Karpas-422 (cell line): ENCODE measurements at regions not wholly inside any gene's neighbourhood (a gene's known extent, or its start where the extent isn't known, plus 50 kb on each side); places are given as distances from the start of the nearest gene placed in this dataset.

Source experiments
- DNase-seq: peaks from one replicate; pipeline ENCODE4 v3.0.0-alpha.2; 2015
- H2AFZ ChIP-seq: fragments of 200-600 bp; sonication (generic); 2 replicates; pipeline ENCODE4 v1.6.1; 2014; ENCODE audit warnings: antibody characterized with exemption, low read length, mixed read lengths
- H3K27ac ChIP-seq: fragments of 200-600 bp; sonication (generic); 2 replicates; pipeline ENCODE4 v1.5.1; 2014; ENCODE audit warnings: mild to moderate bottlenecking, low read length, moderate library complexity
- H3K27me3 ChIP-seq: fragments of 200-600 bp; sonication (generic); 2 replicates; pipeline ENCODE4 v1.6.1; 2014; ENCODE audit warnings: low read length, mixed read lengths
- H3K36me3 ChIP-seq: fragments of 200-600 bp; sonication (generic); 2 replicates; pipeline ENCODE4 v1.6.1; 2014; ENCODE audit warnings: low read length, mixed read lengths; ENCODE audit not compliant: insufficient read depth
- H3K4me1 ChIP-seq: fragments of 200-600 bp; sonication (generic); 2 replicates; pipeline ENCODE4 v1.6.1; 2014; ENCODE audit warnings: mild to moderate bottlenecking, low read length, mixed read lengths
- H3K4me2 ChIP-seq: fragments of 200-600 bp; sonication (generic); 2 replicates; pipeline ENCODE4 v1.6.1; 2014; ENCODE audit warnings: low read length, low read depth, mild to moderate bottlenecking; ENCODE audit not compliant: poor library complexity, severe bottlenecking
- H3K4me3 ChIP-seq: fragments of 200-600 bp; sonication (generic); 2 replicates; pipeline ENCODE4 v1.5.1; 2014; ENCODE audit warnings: mild to moderate bottlenecking, antibody characterized with exemption, low read length, mixed read lengths
- H3K79me2 ChIP-seq: fragments of 200-600 bp; sonication (generic); 2 replicates; pipeline ENCODE4 v1.6.1; 2014; ENCODE audit warnings: mild to moderate bottlenecking, low read length, mixed read lengths
- H3K9ac ChIP-seq: fragments of 200-600 bp; sonication (generic); 2 replicates; pipeline ENCODE4 v1.6.0; 2014; ENCODE audit warnings: low read length
- H3K9me2 ChIP-seq: fragments of 200-600 bp; sonication (generic), shearing (Covaris generic); replicated peaks from 2 replicates; pipeline ENCODE4 v1.6.0; 2014; ENCODE audit warnings: mild to moderate bottlenecking, low read length, moderate library complexity; ENCODE audit not compliant: insufficient read depth
- H3K9me3 ChIP-seq: fragments of 300-700, 200-600 bp; sonication (generic); 2 replicates; pipeline ENCODE4 v1.6.1; 2014; ENCODE audit warnings: low read length, mixed read lengths
- H4K20me1 ChIP-seq: fragments of 200-600 bp; sonication (generic); 2 replicates; pipeline ENCODE4 v1.6.1; 2014; ENCODE audit warnings: mild to moderate bottlenecking, antibody characterized with exemption, low read length, low read depth; ENCODE audit not compliant: insufficient read depth

DNA sequence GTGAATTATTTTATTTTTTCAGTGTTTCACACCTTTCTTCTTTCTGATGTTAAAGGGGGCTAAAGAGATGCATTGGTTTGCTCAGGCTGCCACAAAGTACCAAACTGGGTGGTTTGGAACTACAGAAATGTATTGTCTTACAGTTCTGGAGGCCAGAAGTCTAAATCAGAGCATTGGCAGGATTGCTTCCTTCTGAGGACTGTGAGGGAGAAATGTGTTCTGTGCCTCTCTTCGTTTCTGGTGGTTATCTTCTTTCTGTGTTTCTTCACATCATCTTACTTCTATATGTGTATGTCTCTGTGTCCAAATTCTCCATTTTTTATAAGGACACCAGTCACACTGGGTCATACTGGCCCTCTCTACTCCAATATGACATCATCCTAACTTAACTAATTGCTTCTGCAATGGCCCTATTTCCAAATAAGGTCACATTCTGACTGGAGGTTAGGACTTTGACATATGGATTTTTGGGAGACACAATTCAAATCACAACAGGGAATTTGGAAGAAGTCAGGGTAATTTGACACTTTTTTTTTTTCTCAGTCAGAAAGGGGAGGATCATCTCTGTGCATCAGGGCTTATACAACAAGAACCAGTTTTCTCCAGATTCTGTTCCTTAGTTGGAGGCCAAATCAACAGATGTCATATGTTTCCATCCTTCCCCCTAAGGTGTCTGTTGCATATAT is 188.2 kb downstream of the KCNRG start:
- H3K9ac ChIP-seq = no peak overlapping the region
- H3K4me3 ChIP-seq = no peak overlapping the region
- H3K27ac ChIP-seq = no peak overlapping the region
- no peaks in the 10 kb centered on the region for H3K9me2 ChIP-seq
- H3K4me2 ChIP-seq = no peak overlapping the region
- no peak for DNase-seq
- no peaks in the 10 kb centered on the region for H3K9me3 ChIP-seq
- no peaks in the 10 kb centered on the region for H3K79me2 ChIP-seq
- no peaks in the 10 kb centered on the region for H3K27me3 ChIP-seq
- H3K4me1 ChIP-seq = peaks cover under 1% of the 10 kb centered on the region; the same call in 1 of the 2 replicates
- H2AFZ ChIP-seq = no peak overlapping the region
- H3K36me3 ChIP-seq = no peaks in the 10 kb centered on the region
- no peaks in the 10 kb centered on the region for H4K20me1 ChIP-seq

DNA sequence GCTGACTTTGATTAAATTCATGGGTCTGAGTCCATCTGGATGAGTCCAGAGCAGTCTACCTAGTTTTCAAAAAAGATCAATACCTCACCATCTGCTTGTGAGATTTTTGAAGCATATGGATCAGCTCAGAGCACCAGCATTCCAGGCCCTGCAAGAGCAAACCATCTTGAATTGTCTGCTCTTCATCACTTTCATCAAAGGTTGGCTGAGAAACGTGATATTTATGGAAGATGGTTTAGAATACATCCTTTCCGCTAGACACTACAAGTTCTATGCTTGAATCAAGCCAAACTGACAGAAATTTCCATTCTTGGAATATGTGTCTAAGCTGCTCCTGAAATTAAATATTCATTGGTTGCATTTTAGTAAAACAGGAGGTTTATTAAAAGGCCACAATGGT is 190.3 kb downstream of the KCNRG start:
- no peaks in the 10 kb centered on the region for H3K9me3 ChIP-seq
- no peak overlapping the region for H3K4me3 ChIP-seq
- no peak overlapping the region for H3K4me2 ChIP-seq
- no peak for DNase-seq
- H3K27ac ChIP-seq = no peak overlapping the region
- peaks cover 16% of the 10 kb centered on the region for H3K4me1 ChIP-seq
- no peaks in the 10 kb centered on the region for H4K20me1 ChIP-seq
- no peaks in the 10 kb centered on the region for H3K36me3 ChIP-seq
- no peaks in the 10 kb centered on the region for H3K79me2 ChIP-seq
- no peak overlapping the region for H2AFZ ChIP-seq
- H3K9ac ChIP-seq = no peak overlapping the region
- H3K9me2 ChIP-seq = no peaks in the 10 kb centered on the region
- no peaks in the 10 kb centered on the region for H3K27me3 ChIP-seq

DNA sequence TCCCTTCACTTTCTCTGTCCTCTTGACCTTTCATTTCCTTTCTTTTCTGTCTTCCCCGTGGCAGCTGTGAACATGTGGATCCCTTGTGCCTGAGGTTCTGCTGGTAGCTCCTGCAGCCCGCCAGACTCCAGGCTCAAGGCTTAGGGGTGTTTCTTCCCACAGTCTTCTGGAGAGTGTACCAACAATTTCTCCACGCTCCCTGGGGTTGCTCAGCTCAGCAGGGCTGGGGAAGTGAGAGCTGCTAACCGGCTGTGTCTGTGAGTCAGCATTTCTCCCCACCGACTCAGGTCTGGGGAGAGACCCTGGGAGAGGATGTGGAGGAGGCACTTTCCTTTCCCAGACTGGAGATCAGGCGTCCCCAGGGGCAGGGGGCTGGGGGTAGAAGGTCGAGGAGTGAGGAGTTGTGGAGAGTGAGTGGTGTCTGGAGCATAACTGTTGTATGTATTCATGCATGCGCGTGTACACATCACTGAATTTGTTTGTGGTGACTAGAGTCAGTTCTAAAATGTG is 193.6 kb downstream of the KCNRG start:
- peak overlapping the region; percentile 70; the same call in 1 of the 2 replicates for H2AFZ ChIP-seq
- H3K36me3 ChIP-seq = peaks cover 10% of the 10 kb centered on the region; the same call in 1 of the 2 replicates
- H3K9me3 ChIP-seq = peaks cover 9% of the 10 kb centered on the region
- peak overlapping the region; percentile 64 for H3K9ac ChIP-seq
- no peaks in the 10 kb centered on the region for H3K9me2 ChIP-seq
- H3K79me2 ChIP-seq = no peaks in the 10 kb centered on the region
- H4K20me1 ChIP-seq = no peaks in the 10 kb centered on the region
- H3K4me2 ChIP-seq = peak overlapping the region; percentile 66
- peak overlapping the region; percentile 3; the same call in 1 of the 2 replicates for H3K27ac ChIP-seq
- peak; percentile 68 for DNase-seq
- peak overlapping the region; percentile 50 for H3K4me3 ChIP-seq
- peaks cover 16% of the 10 kb centered on the region for H3K4me1 ChIP-seq
- no peaks in the 10 kb centered on the region for H3K27me3 ChIP-seq

DNA sequence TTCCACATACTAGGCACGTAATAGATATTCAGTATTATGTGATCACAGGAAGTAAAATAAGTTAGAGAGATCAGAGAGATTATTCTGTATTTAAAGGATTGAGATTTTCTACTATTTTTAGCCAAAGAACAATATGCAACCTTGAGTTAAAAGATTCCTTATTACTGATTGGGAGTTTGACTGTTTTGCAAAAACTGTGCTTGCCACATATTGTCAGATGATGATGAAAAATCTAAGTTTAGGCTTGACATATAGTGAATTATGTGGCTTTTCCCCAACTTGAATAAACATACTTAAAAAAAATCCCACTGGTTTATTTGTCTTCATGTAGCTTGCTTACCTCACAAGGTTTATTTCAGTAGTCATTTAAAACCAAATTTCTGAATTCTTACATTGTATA is 194.4 kb downstream of the KCNRG start:
- Histone ChIP-seq H3K79me2 (no peaks in the 10 kb centered on the region), H3K36me3 (peaks cover 10% of the 10 kb centered on the region; the same call in 1 of the 2 replicates), H3K9me3 (peaks cover 12% of the 10 kb centered on the region), H3K9ac (peak overlapping the region; percentile 64), H3K27ac (0 out of 2 replicates have a peak overlapping the region, but pooled peaks have one; percentile 3), H3K27me3 (no peaks in the 10 kb centered on the region), H3K4me2 (peak overlapping the region; percentile 66), H3K4me1 (peaks cover 16% of the 10 kb centered on the region), H4K20me1 (no peaks in the 10 kb centered on the region), H3K4me3 (peak overlapping the region; percentile 50), H3K9me2 (no peaks in the 10 kb centered on the region), H2AFZ (peak overlapping the region; percentile 70; the same call in 1 of the 2 replicates)
- DNase-seq = no peak

DNA sequence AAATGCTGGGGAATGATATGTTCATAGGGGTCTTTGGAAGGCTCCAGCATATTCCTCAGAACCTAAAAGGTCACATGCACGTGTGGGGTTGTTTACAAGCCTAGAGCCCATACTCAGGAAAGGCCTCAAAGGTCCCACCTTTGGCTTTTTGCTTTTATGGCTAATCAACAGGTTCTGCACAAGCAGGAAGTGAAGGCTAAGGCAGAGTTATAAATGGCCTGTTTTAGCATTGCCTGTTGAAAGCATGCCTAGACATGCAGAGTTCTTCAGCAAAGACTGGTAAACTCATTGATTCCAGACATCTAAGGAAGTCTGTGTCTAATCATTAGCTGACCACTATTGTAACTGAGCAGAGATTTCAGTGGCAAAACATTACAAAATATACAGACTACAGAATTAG is 198.3 kb downstream of the KCNRG start:
- H3K9me3 ChIP-seq = peaks cover 12% of the 10 kb centered on the region
- H3K4me2 ChIP-seq = no peak overlapping the region
- no peaks in the 10 kb centered on the region for H3K9me2 ChIP-seq
- H3K79me2 ChIP-seq = no peaks in the 10 kb centered on the region
- H3K4me3 ChIP-seq = no peak overlapping the region
- H2AFZ ChIP-seq = peak overlapping the region; percentile 3; the same call in 1 of the 2 replicates
- H3K36me3 ChIP-seq = peaks cover 10% of the 10 kb centered on the region; the same call in 1 of the 2 replicates
- H4K20me1 ChIP-seq = no peaks in the 10 kb centered on the region
- peaks cover 14% of the 10 kb centered on the region for H3K4me1 ChIP-seq
- DNase-seq = no peak
- H3K9ac ChIP-seq = no peak overlapping the region
- no peaks in the 10 kb centered on the region for H3K27me3 ChIP-seq
- no peak overlapping the region for H3K27ac ChIP-seq

DNA sequence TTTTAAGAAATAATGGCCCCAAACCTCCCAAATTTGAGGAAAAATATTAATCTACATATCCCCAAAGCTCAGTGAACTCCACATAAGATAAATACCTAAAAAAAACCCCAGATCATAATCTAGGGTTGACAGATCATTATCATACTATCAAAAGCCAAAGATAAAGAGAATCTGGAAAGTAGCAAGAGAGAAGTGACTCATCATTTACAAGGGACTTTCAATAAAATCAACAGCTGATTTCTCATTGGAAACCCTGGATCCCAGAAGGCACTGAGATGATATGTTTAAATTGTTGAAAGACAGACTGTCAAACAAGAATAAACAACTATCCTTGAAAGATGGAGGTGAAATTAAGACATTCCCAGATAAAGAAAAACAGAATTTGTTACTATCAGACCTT is 199.3 kb downstream of the KCNRG start:
- H3K4me2 ChIP-seq = no peak overlapping the region

DNA sequence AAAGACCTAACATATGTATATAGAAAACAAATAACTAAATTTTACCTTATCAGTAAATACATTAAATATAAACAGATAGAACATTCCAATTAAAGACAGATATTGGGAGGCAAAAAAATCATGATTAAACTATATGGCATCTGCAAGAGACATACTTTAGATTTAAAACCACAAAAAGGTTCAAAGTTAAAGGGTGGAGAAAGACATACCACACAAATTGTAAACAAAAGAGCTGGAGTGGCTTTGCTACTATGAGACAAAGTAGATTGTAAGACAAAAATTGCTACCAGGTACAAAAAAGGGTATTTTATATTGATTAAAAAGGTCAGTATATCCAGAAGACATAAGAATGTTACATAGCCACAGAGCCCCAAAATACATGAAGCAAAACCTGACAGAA is 200.2 kb downstream of the KCNRG start:
- Histone ChIP-seq H3K27me3 (no peaks in the 10 kb centered on the region), H3K4me2 (no peak overlapping the region), H3K9me3 (peaks cover 12% of the 10 kb centered on the region), H3K27ac (no peak overlapping the region), H3K4me3 (no peak overlapping the region), H3K36me3 (peaks cover 10% of the 10 kb centered on the region; the same call in 1 of the 2 replicates), H3K9ac (no peak overlapping the region), H3K4me1 (no peaks in the 10 kb centered on the region), H3K9me2 (no peaks in the 10 kb centered on the region), H2AFZ (no peak overlapping the region), H3K79me2 (no peaks in the 10 kb centered on the region), H4K20me1 (no peaks in the 10 kb centered on the region)
- no peak for DNase-seq

More for the DNA sequence above, 199.3 kb downstream of the KCNRG start:
- Histone ChIP-seq H3K9me3 (peaks cover 12% of the 10 kb centered on the region), H3K9me2 (no peaks in the 10 kb centered on the region), H3K4me3 (no peak overlapping the region), H3K36me3 (peaks cover 10% of the 10 kb centered on the region; the same call in 1 of the 2 replicates), H2AFZ (no peak overlapping the region), H3K27me3 (no peaks in the 10 kb centered on the region), H3K27ac (no peak overlapping the region), H3K9ac (no peak overlapping the region), H3K4me1 (peaks cover 4% of the 10 kb centered on the region), H4K20me1 (no peaks in the 10 kb centered on the region), H3K79me2 (no peaks in the 10 kb centered on the region)
- DNase-seq = no peak

DNA sequence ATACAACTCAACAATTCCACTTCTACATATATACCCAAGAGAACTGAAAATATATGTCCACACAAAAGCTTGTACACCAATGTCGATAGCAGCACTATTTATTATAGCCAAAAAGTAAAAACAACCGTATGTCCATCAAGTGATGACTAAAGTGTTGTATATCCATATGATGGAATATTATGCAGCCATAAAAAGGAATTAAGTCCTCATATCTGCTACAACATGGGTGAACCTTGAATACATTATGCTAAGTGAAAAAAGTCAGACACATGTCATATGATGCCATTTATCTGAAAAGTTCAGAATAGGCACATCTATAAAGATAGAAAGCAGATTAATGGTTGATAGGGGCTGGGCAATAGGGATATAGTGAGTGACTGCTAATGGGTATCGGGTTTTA is 204.5 kb downstream of the KCNRG start:
- Histone ChIP-seq H2AFZ (no peak overlapping the region), H3K9me2 (no peaks in the 10 kb centered on the region), H3K9me3 (no peaks in the 10 kb centered on the region), H3K4me2 (no peak overlapping the region), H3K4me3 (no peak overlapping the region), H3K36me3 (no peaks in the 10 kb centered on the region), H3K79me2 (no peaks in the 10 kb centered on the region), H3K27ac (no peak overlapping the region), H4K20me1 (no peaks in the 10 kb centered on the region), H3K27me3 (no peaks in the 10 kb centered on the region), H3K4me1 (peaks cover 14% of the 10 kb centered on the region), H3K9ac (no peak overlapping the region)
- no peak for DNase-seq
